A673 (cell line): ENCODE measurements at regions not wholly inside any gene's neighbourhood (a gene's known extent, or its start where the extent isn't known, plus 50 kb on each side); places are given as distances from the start of the nearest gene placed in this dataset.

Experiments used
- CTCF ChIP-seq: fragments of 300-800, 200-600 bp; sonication (generic); conservative IDR thresholded peaks from 2 replicates; pipeline ENCODE4 v1.5.1; 2017; ENCODE audit warnings: low read depth, mild to moderate bottlenecking, antibody characterized with exemption, low read length, moderate library complexity, mixed read lengths
- EZH2 ChIP-seq: fragments of 200-600 bp; sonication (generic); IDR thresholded peaks from 2 replicates; pipeline ENCODE4 v1.6.1; 2017; ENCODE audit warnings: borderline replicate concordance, low read depth, mild to moderate bottlenecking, mixed read lengths, antibody characterized with exemption, low read length; ENCODE audit not compliant: poor library complexity, severe bottlenecking

- TF ChIP-seq CTCF: no peak
- TF ChIP-seq EZH2: no peak
Observed at GRCh38 chr5:89983216-89983615, 426.3 kb downstream of the CETN3 start.
